GM21529 (cell line): ENCODE measurements at regions not wholly inside any gene's neighbourhood (a gene's known extent, or its start where the extent isn't known, plus 50 kb on each side); places are given as distances from the start of the nearest gene placed in this dataset.
A peak's percentile ranks its signal among the peaks of the same experiment; 100 is the strongest.

Experiments
- ATAC-seq: cut with Tn5 transposase; IDR thresholded peaks from one replicate; pipeline ENCODE4 v1.9.1; 2021; ENCODE audit not compliant: unreplicated experiment

- ATAC-seq, result no peak
Measured at GRCh38 chr5:1748271-1748670, 51.4 kb downstream of the MRPL36 start.

- no peak for ATAC-seq
Measured at GRCh38 chr5:1747803-1748085, 51.9 kb downstream of the MRPL36 start.

- no peak for ATAC-seq
Measured at GRCh38 chr5:1747079-1747802, 52.4 kb downstream of the MRPL36 start.

GRCh38 chr5:1746371-1747078 is 53.1 kb downstream of the MRPL36 start:
- no peak for ATAC-seq

GRCh38 chr5:1745796-1746370 is 53.8 kb downstream of the MRPL36 start:
- ATAC-seq, result no peak

- no peak for ATAC-seq
Measured at GRCh38 chr5:1745123-1745795, 54.4 kb downstream of the MRPL36 start.

- no peak for ATAC-seq
Measured at GRCh38 chr5:1744393-1745122, 55.1 kb downstream of the MRPL36 start.

- ATAC-seq, result no peak
Measured at GRCh38 chr5:1743769-1744085, 55.9 kb downstream of the MRPL36 start.

GRCh38 chr5:1743061-1743768 is 56.4 kb downstream of the MRPL36 start:
- ATAC-seq, result no peak

- ATAC-seq, result peak; percentile 87
Measured at GRCh38 chr5:1737790-1738405, 61.7 kb downstream of the MRPL36 start.

GRCh38 chr5:1736889-1737711 is 62.5 kb downstream of the MRPL36 start:
- no peak for ATAC-seq

GRCh38 chr5:1736065-1736464 is 63.6 kb downstream of the MRPL36 start:
- no peak for ATAC-seq

- ATAC-seq, result no peak
Measured at GRCh38 chr5:1735320-1735970, 64.2 kb downstream of the MRPL36 start.

GRCh38 chr5:1734908-1735289 is 64.7 kb downstream of the MRPL36 start:
- no peak for ATAC-seq

- ATAC-seq, result no peak
Measured at GRCh38 chr5:1734271-1734907, 65.2 kb downstream of the MRPL36 start.

GRCh38 chr5:1733369-1733768 is 66.3 kb downstream of the MRPL36 start:
- ATAC-seq, result no peak

- no peak for ATAC-seq
Measured at GRCh38 chr5:1732945-1733344, 66.7 kb downstream of the MRPL36 start.

- no peak for ATAC-seq
Measured at GRCh38 chr5:1732238-1732941, 67.2 kb downstream of the MRPL36 start.
